ENCODE measurements at regions not wholly inside any gene's neighbourhood (a gene's known extent, or its start where the extent isn't known, plus 50 kb on each side); places are given as distances from the start of the nearest gene placed in this dataset.

GRCh38 chrX:140190441-140191108 is 225.3 kb upstream of the CXorf66 start:
- DNase-seq: no peak
- no peak for TF ChIP-seq RAD21 (IDR thresholded peaks at IDR 0.05; ENCODE audit: low read length)
- TF ChIP-seq ELF1 (IDR thresholded peaks at IDR 0.05): no peak
- no peak for TF ChIP-seq CHD2 (IDR thresholded peaks at IDR 0.05; ENCODE audit: low read length, partially characterized antibody)
- TF ChIP-seq ZBTB33 (IDR thresholded peaks at IDR 0.05; ENCODE audit: borderline replicate concordance, low read depth): no peak
- TF ChIP-seq NRF1 (IDR thresholded peaks at IDR 0.05; ENCODE audit: low read depth, low read length): no peak
- TF ChIP-seq FOSL2 (IDR thresholded peaks at IDR 0.05; ENCODE audit: borderline replicate concordance, low read depth): no peak
- no peak for TF ChIP-seq GABPA (IDR thresholded peaks at IDR 0.05; ENCODE audit: low read depth)
- no peak for TF ChIP-seq TAF1 (IDR thresholded peaks at IDR 0.05; ENCODE audit: borderline replicate concordance, low read depth, low read length)
- no peak for TF ChIP-seq RFX5 (IDR thresholded peaks at IDR 0.05; ENCODE audit: low read length)
- no peak for TF ChIP-seq NFIC (IDR thresholded peaks at IDR 0.05; ENCODE audit: borderline replicate concordance)
- TF ChIP-seq YY1 (IDR thresholded peaks at IDR 0.05; ENCODE audit: low read depth): no peak
- TF ChIP-seq RCOR1 (IDR thresholded peaks at IDR 0.05; ENCODE audit: low read length): no peak
- no peak for TF ChIP-seq TEAD4 (IDR thresholded peaks at IDR 0.05; ENCODE audit: borderline replicate concordance, insufficient read depth)
- no peak overlapping the region for H3K27ac ChIP-seq (ENCODE audit: low read depth in 2 of 2, low read length in 1 of 2)

GRCh38 chrX:140180585-140180984 is 215.3 kb upstream of the CXorf66 start:
- Histone ChIP-seq H3K79me2 (ENCODE audit: insufficient read depth) (no peaks in the 10 kb centered on the region), H3K27ac (ENCODE audit: low read depth in 2 of 2, low read length in 1 of 2) (no peak overlapping the region), H3K4me1 (ENCODE audit: control insufficient read depth in 1 of 2, insufficient read depth in 2 of 2, low read depth in 1 of 2, low read length in 1 of 2) (no peaks in the 10 kb centered on the region), H3K4me2 (0 out of 2 replicates have a peak overlapping the region, but pooled peaks have one; percentile 4), H3K9me2 (no peaks in the 10 kb centered on the region), H3K9me3 (no peaks in the 10 kb centered on the region), H2AFZ (ENCODE audit: low read depth) (no peak overlapping the region), H3K27me3 (ENCODE audit: insufficient read depth) (no peaks in the 10 kb centered on the region; the same call in 1 of the 2 replicates), H3K9ac (no peak overlapping the region), H3K4me3 (ENCODE audit: low read depth in 2 of 2, low read length in 1 of 2) (no peak overlapping the region), H3F3A (replicated peaks; ENCODE audit: insufficient read depth) (no peaks in the 10 kb centered on the region), H3K36me3 (replicated peaks in 1 of 2; ENCODE audit: control insufficient read depth in 1 of 2, insufficient read depth in 2 of 2, low read length in 1 of 2) (no peaks in the 10 kb centered on the region), H4K20me1 (ENCODE audit: insufficient read depth) (no peaks in the 10 kb centered on the region)
- no peak for DNase-seq
- POLR2A ChIA-PET: no interaction called here
- CTCF ChIA-PET: no interaction called here
- no peak for TF ChIP-seq USF1 (IDR thresholded peaks at IDR 0.05; ENCODE audit: borderline replicate concordance, low read depth)
- TF ChIP-seq TEAD4 (IDR thresholded peaks at IDR 0.05; ENCODE audit: borderline replicate concordance, insufficient read depth): peak; percentile 82; the same call in 1 of the 2 replicates
- peak; percentile 67 for TF ChIP-seq NFIC (IDR thresholded peaks at IDR 0.05; ENCODE audit: borderline replicate concordance)
- peak; percentile 43; the same call in 1 of the 2 replicates for TF ChIP-seq RXRA (IDR thresholded peaks at IDR 0.05; ENCODE audit: borderline replicate concordance, low read depth)
- TF ChIP-seq PBX3 (IDR thresholded peaks at IDR 0.05): peak; percentile 56
- peak; percentile 87 for TF ChIP-seq TCF12 (IDR thresholded peaks at IDR 0.05)
- TF ChIP-seq MXI1 (IDR thresholded peaks at IDR 0.05; ENCODE audit: low read depth, low read length): no peak
- no peak for TF ChIP-seq RAD21 (IDR thresholded peaks at IDR 0.05; ENCODE audit: low read length)
- peak; percentile 12; the same call in 1 of the 2 replicates for TF ChIP-seq POLR2AphosphoS5 (IDR thresholded peaks at IDR 0.05; ENCODE audit: low read depth, low read length)
- TF ChIP-seq JUND (IDR thresholded peaks at IDR 0.05): peak; percentile 82
- peak in 1 of 2 experiments; percentile 59; a peak in 1 of 4 replicates for TF ChIP-seq EP300 (IDR thresholded peaks at IDR 0.05; ENCODE audit: borderline replicate concordance in 1 of 2, low read depth in 1 of 2, low read length in 1 of 2)
- no peak for TF ChIP-seq MAX (IDR thresholded peaks at IDR 0.05; ENCODE audit: low read depth)
- peak; percentile 81 for TF ChIP-seq FOSL2 (IDR thresholded peaks at IDR 0.05; ENCODE audit: borderline replicate concordance, low read depth)
- WGBS (ENCODE audit: low lambda C conversion rate): 0% methylated on average over 3 of the region's 3 CpGs

More at GRCh38 chrX:140190441-140191108, 225.3 kb upstream of the CXorf66 start:
- no peaks in the 10 kb centered on the region for H3K9me3 ChIP-seq
- no peaks in the 10 kb centered on the region for H4K20me1 ChIP-seq (ENCODE audit: insufficient read depth)
- POLR2A ChIA-PET: no interaction called here
- H3K4me2 ChIP-seq: no peak overlapping the region
- no peaks in the 10 kb centered on the region; the same call in 1 of the 2 replicates for H3K27me3 ChIP-seq (ENCODE audit: insufficient read depth)
- no peaks in the 10 kb centered on the region for H3K4me1 ChIP-seq (ENCODE audit: control insufficient read depth in 1 of 2, insufficient read depth in 2 of 2, low read depth in 1 of 2, low read length in 1 of 2)
- no peaks in the 10 kb centered on the region for H3F3A ChIP-seq (replicated peaks; ENCODE audit: insufficient read depth)
- under 1% methylated on average over 8 of the region's 8 CpGs for WGBS (ENCODE audit: low lambda C conversion rate)
- H3K36me3 ChIP-seq (replicated peaks in 1 of 2; ENCODE audit: control insufficient read depth in 1 of 2, insufficient read depth in 2 of 2, low read length in 1 of 2): no peaks in the 10 kb centered on the region
- no peaks in the 10 kb centered on the region for H3K9me2 ChIP-seq
- H3K4me3 ChIP-seq (ENCODE audit: low read depth in 2 of 2, low read length in 1 of 2): no peak overlapping the region
- no peak overlapping the region for H3K9ac ChIP-seq
- no peaks in the 10 kb centered on the region for H3K79me2 ChIP-seq (ENCODE audit: insufficient read depth)
- CTCF ChIA-PET: no interaction called here
- H2AFZ ChIP-seq (ENCODE audit: low read depth): no peak overlapping the region

All from SK-N-SH (cell line).